Activated gamma-delta T cell treated with Interleukin-2 at 50 U/mL for 16 hours (primary cell): ENCODE measurements at regions not wholly inside any gene's neighbourhood (a gene's known extent, or its start where the extent isn't known, plus 50 kb on each side); places are given as distances from the start of the nearest gene placed in this dataset.

Experiments
- DNase-seq: peaks from one replicate; pipeline ENCODE4 v3.0.0-alpha.2; 2020

DNA sequence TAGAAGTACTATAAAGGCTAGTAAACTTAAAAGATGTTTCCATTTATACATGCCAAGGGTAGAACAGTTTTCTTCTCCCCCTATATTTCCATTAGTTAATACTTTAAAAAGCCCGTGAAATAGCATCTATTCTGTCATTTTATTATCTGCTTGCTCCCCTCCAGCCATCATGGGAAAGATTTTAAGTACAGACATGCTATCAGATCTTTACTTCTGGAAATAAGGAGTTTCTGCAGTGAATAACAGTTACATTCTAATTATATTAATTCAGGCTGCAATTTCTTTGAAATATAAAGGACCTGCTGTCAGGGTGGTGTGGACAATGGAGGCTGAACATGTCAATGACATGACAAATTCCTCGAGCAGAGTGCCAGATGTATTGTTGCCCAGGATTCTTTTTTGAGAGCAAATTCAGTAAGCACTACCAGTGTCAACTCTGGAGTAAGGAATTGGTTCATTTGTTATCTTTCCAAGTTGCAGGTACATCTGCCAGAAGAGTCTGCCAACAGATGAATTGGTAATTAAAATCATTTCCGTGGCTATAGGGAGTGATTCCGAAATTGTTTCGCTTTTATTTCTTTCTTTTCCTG lies 151.3 kb downstream of the BTG1 start:
- DNase-seq: no peak

DNA sequence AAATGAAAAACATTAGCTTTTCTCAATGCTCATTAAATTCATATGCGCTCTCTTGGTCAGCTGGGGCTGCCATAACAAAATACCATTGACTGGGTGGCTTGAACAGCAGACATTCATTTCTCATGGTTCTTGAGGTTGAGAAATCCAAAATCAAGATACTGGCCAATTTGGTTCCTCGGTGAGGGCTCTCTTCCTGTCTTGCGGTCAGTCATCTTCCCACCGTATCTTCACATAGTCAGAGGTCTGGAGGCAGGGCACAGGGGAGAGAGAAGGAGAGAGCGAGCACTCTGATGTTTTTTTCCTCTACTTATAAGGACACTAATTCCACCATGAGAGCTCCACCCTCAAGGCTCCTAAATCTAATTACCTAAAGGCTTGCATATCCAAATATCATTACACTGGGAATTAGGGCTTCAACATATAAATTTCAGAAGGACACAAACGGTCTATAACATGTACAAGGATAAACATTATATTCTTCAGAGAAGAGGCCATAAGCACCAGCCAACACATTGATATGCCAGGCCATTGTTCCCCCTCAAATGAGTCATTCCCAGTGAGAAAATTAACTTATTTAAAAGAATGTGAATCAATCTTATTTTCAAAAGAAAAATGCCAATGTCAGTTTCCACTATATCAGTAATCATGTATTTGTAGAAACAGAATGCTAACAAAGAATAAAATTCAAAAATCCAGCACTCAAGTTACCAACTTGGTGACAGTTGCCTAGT lies 152.2 kb downstream of the BTG1 start:
- DNase-seq: no peak

DNA sequence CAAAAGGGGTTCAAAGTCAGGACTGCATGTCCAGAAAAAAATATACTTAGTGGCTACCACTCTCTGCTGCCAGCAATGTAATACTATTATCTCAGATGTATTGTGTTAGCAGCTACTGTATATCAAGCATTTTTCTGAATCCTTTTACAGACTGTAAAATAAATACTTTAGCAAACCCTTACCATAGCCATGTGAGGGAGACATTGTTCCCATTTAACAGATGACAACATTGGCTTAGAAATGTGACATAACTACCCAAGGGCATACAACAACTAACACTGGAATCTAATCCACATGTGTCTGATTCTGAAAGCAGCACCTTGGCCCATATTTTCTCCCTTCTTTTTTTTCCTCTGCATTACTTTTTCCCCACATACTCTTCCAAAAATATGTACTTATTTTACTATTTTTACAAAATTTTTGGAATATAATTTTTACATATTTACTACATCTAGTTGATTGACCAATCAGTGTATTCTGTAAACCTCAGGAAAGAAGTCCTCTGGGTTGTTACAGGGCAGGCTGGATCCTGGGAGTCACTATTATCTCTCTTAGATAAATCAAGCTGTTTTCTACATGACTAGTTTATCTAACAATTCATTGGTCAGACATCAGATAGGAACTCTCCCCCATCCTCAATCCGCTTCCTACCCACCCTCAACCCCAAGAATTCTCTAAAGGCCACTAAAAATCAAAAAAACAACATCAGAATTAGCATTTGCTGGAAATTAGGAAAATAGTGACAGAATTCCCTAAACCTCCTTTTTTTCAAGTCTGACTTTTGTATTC lies 154.1 kb downstream of the BTG1 start:
- no peak for DNase-seq

DNA sequence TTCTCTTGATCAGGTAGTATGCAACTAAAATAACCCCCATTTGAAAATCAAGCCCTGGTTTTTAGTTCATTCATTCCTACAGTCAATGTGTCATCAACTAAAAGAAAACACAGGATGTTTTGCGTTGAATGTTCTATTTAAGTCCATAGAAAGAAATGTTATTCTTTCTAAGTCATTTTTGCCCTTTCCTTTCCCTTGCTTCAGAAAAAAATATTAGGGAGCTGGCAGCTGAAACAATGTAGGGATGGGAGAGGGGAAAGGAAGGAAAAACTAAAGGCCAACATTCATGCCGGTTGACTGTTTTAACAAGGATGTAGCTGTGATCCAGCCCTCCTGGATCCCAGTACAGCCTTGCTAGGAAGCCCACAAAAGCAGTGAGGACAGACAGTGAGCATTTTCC lies 155.1 kb downstream of the BTG1 start:
- no peak for DNase-seq

DNA sequence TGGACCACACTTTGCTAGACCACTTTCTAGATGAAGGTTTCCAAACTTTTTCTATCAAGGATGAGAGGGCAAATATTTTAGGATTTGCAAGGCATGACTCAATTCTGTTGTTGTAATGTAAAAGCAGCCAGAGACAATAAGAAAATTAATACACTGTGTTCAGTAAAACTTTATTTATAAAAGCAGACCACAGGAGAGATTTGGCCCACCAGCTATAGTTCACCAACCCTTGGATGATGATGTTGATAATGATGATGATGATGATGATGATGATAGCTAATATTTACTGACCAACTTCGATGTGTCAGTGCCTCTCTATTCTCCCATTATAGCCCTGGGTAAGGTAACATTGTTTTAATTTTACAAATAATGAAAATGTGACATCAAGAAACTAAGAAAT lies 156.5 kb downstream of the BTG1 start:
- DNase-seq: no peak

DNA sequence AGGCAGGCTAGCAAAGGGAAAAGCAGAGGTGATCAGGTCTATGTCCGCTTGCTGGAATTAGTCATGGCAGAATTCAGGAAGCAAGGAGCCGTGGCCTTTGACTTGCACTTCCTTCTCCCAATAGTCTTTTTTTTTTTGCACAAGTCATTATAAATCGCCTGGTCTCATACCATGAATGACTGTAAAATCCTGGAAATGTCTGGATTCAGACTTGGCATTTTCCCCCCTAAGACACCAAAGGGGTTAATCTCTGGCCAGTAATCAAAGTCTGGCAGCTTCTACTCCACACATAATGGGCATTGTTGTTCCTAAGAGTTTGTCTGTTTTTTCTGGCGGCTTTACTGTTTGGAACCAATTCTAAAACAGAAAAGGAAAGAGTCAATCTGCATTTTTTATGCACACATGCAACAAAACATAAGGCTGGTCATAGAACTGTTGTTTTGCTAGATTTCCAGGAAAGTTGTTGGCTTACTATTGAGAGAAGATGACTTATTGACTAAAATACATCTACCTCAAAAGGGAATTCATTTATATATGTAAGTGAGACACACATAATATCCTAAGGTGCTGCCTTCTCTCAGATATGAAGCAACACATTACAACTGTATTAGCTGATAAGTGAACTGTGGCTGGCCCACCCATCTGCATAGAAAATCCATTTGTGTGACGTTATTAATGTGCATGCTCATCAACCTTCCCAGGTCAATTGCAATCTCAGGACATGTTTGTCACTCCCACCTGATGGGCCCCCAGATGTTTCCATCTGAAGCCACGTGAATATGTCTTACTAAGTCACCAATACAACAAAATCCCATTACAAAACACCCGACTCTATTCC lies 157.3 kb downstream of the BTG1 start:
- DNase-seq: no peak

DNA sequence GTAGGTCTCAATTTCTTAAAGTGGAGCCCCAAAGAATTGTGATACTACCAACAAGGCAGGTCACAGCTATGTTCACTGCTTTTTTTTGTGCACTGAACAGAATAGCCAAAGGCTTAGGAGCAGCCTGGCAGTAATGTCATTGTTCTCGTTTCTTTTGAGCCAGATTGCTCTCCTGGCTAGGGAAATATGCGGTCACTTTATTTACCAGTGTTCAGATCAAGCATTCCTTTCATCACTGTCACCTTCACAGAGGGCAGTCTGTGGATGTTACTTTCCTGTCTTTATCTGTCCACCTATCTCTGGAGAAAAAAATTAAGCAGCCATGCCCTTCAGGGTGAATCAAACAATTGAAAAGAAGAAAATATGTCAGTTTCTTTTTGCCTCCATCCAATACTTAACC lies 159.6 kb downstream of the BTG1 start:
- DNase-seq: no peak

DNA sequence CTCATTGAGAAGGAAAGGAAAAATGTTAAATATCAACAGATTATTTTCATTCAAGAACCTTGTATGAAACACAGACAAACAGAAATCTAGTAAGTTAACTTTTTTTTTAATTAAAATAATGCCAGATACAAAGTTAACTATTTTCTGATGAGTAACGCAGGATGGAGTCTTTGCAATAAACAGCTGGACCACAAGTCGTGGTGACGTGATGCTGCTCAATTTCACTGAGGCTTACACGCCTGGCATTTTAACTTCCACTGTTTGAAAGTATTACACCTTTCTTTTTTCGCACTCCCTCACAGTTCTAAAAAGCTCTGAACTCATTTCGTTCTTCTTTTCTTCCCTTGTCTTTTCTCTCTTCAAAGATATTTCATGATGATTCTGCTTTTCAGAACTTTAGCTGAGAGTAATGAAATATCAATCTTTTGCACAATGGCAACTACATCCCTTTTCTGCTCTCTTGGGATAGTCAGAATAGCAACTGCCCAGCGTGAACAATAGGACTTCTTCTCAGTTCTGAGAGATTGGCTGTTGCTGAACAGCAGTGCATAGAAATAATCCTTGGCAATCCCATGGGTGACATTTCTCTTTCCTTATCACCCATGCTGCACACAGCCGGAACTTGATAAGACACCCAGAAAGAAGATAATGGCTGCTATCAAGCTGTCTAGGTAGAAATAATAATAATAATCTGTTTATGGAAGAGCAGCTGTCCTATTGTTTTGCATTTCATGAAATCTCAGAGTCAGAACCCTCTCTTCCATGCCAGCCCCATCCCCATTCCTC lies 160.5 kb downstream of the BTG1 start:
- no peak for DNase-seq

DNA sequence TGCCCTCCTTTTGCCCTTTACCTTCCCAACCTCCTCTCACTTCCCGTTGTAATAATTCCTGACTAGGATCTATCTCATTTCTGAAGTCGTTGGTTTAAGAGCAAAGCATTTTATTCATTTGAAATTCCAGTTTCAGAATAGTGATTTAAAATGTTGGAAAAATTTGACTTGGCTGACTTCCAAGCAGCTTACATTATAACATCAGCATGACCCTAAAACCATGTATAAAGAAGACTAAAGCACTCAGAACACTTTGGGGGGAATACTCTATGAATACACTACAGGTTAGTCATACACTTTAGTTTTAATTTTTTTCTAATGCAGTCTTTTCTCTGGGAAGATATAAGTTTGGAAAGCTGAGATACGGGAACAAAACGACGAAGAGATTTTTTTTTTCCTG lies 161.1 kb downstream of the BTG1 start:
- no peak for DNase-seq

DNA sequence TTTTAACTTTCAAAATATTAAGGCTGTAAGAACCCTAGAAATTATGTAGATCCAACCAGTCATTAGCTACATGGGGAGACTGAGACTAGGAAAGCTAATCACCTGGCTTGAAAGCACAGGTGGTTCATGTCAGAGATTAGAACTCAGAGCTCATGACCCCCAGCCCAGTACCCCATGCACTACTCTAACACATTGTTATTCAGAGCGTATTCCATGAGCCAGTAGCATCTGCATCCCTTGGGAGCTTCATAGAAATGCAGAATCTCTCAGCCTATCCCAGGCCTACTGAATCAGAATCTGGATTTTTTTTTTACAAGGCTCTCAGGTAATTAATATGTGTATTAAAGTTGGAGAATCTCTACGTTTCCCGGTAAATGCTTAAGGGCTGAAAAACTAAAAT lies 161.7 kb downstream of the BTG1 start:
- no peak for DNase-seq

DNA sequence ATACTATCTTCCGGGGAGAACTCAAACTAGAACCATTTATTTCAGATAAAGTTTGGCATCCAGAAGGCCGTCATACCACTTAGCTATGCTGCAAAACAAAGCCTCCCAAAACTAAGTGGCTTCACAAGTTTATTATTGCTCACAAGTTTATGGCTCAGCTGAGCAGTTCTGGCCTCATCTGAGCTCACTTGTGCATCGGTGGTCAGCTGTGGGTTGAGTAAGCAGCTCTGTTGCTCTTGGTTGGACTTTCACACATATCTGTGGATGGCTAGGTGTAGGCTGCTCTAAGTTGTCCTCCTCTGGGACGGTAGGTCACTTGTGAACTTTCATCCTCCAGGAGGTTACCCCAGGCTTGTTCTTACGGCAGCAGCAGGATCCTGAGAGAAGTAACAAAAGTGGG lies 162.7 kb downstream of the BTG1 start:
- no peak for DNase-seq

DNA sequence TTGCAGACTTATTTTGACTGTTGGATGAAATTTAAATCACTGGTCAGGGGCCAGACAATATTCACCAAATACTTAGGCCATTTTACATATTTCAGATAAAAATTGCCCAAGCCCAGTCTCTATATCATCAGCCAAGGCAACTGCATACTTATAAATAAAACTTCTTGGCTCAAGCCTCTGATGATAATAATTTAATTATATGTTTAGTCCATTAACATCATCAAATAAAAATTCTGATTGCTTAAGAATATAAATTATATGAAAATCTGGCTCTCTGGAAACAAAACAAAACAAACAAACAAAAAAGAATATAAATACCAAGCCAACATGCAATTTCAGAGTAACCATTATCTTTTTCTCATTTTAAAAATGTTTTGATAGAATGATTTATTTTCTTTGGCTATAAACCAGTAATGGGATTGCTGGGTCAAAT lies 165.2 kb downstream of the BTG1 start:
- DNase-seq: no peak

DNA sequence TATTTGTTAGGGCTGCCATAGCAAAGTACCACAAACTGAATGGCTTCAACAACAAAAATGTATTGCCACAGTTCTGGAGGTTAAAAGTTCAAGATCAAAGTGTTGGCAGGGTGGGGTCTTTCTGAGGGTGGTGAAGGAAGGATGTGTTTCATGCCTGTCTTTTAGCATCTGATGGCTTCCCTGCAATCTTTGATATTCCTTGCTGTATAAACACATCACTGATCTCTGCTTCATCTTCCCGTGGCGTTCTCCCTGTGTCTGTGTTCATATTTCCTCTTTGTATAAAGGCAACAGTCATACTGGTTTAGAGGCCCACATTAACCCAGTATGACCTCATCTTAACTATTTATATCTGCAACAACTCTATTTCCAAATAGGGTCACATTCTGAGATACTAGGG lies 167.5 kb downstream of the BTG1 start:
- peak; percentile 9 for DNase-seq

DNA sequence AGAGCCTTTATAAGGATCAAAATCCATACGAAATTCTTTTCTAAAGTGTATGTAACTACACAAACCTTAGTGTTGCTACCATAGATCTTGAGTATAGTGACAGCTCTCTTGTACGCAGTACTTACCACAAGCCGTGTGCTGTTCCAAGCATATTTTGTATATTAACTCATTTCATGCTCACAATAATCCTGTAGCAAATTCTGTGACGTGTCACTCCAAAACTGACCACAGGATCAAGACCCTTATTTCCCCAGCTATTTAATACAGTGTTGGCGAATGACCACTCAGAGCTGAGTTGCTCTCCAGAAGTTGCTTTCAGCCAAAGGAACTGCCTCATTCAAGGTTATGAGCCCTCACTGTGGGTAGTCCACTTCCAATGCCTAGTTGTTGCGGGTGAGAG lies 169.8 kb downstream of the BTG1 start:
- DNase-seq: no peak

DNA sequence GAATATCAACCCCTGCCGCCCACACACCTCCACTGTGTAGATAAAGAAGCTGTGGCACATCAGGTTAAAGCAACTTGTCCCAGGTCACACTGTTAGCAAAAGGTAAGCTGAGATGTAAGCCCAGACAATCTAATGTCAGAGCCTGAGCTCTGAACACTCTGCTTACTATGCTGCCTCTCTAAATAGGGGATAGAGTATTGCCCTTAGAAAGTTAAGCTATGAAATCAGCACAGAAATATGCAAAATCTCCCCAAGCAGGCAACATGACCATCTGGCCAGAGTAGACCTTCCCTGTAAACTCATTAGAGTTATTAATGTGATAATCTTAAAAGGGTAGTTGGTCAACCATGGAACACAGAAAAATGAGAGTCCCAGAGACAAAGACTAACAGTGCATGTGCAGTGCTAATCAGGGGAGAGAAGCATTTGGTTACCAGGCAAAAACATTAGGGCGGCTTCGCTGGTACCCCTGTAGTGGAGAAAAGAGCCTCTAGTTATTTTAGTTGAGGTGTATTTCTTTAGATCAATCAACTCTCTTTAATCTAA lies 171.0 kb downstream of the BTG1 start:
- no peak for DNase-seq

DNA sequence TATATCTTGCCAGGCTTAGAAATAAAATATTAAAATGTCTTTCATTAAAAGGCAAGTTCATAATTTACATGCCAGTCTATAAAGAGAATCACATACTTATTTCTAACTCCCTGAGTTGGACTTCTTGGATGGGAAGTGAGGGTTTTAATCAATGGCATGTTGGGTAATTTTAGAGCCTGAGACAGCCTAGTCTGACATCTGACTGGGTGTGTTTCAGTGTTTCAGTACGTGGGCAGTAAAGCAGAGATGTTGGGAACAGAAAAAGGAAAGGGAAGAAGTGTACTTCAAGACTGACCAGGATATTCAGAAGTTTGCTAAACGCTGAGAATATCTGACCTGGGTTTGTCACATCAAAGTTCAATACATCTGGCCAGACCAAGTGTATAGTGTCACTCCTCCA lies 171.8 kb downstream of the BTG1 start:
- no peak for DNase-seq

DNA sequence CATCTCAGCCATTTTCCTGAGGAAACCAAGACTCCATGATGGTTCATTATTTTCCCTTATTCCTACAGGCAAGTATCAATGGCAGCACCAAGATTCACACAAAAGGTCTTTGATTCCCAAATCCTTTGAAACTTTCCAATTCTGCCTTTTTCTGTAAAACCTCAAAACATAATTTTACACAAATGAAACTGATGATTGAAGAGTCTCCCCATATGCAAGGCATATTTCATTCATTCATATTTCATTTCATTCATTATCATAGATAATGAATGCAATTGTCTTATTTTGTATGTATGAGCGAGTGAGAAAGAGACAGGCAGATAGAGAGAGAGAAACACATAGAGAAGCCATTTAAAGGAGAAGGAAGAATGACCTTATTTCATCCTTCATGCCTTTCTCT lies 172.8 kb downstream of the BTG1 start:
- no peak for DNase-seq

DNA sequence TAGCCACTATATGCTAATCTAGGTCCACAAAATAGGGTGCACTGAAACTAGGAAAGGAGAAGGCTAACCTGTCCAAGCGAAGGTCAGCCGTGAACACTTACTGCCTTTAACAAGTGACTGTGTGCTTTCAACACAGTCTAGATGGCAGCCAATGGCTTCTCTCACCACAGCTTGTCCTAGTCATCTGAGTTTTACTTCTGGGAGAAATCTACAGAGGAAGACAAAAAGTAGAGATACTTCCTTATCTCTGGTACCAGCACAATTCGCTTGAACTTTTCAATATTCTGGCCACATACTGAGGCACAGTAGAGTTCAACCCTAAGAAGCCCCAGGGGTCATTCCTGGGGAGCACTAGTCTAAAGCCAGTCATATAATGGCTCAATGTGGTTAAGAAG lies 176.9 kb downstream of the BTG1 start:
- DNase-seq: no peak

DNA sequence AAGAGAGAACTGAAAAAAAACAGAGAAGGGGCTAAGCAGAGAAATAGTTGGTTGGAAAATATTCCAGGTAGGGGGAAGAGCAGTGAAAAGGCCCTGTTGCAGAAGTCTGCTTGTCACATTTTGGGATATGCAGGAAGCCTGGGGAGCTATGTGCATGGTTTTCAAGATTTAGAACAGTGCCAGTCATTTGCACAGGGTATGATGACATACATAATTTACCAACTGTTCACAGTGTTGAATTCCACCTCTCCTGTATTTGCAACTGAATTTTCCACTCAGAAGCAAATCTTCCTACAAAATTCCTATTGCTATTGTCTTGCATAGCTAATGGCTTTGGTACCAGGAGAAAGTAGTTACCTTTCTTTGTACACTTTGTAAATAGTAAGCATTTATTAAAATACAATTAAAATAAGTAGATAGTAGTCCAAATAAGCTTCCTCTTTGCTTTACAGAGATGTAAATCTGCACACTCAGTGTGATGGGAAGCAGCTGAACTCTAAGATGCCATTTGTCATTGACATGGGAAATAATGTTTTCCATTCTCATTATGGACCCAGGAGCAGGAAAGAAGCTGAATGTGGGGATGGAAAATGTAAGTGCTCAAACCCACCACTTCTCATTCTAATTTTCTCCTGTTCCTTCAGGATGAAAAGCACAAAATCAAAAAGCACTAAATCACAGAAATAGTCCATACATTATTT lies 177.4 kb downstream of the BTG1 start:
- DNase-seq: no peak

DNA sequence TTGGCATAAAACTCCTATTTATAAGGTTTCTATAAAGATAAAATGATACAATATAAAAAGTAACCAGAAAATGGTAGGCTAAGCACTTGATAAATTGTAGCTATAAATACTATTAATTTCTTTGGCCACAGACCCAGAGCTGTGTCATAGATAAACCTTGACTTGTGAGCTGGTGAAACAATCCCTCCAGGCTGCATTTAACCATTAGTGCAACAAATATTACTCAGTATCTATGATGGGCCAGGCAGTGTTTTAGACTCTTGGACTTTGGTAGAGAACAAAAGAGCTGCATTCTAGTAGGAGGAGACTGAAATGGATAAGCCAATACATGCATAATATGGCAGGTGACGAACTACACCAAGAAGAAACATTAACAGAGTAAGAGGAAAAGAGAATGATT lies 178.1 kb downstream of the BTG1 start:
- DNase-seq: no peak

DNA sequence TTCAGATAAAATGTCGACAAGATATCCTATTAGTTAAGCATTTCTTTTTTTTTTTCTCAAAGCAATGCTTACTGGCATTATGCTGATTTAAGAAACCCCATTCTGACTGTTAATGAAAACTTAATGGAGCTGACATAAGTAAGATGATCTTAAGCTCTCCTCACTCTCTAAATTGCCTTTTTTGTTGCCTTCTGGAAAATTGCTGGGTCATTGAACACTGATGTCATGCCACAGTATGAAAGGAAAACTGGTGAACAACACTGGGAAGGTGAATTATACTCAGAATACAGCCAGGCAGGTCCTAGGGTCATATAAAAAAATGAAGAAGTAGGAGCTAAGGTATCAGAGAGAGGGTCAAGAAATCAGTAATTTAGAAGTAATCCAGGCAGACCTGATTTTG lies 179.9 kb downstream of the BTG1 start:
- no peak for DNase-seq

DNA sequence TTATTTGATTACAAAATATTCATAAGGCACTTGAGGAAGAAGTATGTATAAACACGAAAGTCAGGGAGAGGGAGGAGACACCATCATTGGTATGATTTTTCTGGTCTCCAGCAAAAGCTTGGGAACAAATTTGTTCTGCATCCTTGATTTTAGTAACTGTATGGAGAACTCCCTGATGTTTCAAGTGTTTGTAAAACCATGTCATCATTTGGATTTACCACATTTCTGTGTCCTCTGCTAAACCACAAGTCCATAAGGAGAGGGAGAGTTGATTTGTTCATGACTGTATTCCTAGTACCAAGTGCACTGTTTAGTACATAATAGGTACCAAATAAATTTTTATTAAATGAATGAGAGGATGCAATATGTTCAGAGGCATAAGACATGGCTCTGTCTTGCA lies 181.1 kb downstream of the BTG1 start:
- no peak for DNase-seq
